A549 (cell line): ENCODE measurements at regions not wholly inside any gene's neighbourhood (a gene's known extent, or its start where the extent isn't known, plus 50 kb on each side); places are given as distances from the start of the nearest gene placed in this dataset.

ENCODE experiments used
- CTCF ChIP-seq: fragments of >200 bp; sonication (Bioruptor Twin); formaldehyde crosslinking; IDR thresholded peaks from 3 replicates; pipeline ENCODE4 v1.5.1; 2016
- EP300 ChIP-seq, 2 experiments: fragments of >200 bp; sonication (Bioruptor Twin); formaldehyde crosslinking; IDR thresholded peaks; 2 replicates in 1 of 2; 3 replicates in 1 of 2; pipeline ENCODE4 v1.6.1; 2016 to 2017
- SMC3 ChIP-seq: fragments of >200 bp; sonication (Bioruptor Twin); formaldehyde crosslinking; IDR thresholded peaks from 3 replicates; pipeline ENCODE4 v1.6.1; 2018; ENCODE audit warnings: inconsistent platforms
- ZNF302 ChIP-seq: fragments of 250-450 bp; sonication (Bioruptor Pico); IDR thresholded peaks from 2 replicates; pipeline ENCODE4 v1.9.0; 2021; ENCODE audit warnings: inconsistent platforms, mild to moderate bottlenecking, moderate library complexity

GRCh38 chr11:23257088-23257487 is 396.8 kb upstream of the CCDC179 start:
- TF ChIP-seq CTCF = no peak
- no peak for TF ChIP-seq SMC3
- no peak for TF ChIP-seq ZNF302 (CRISPR knock-in tag)
- no peak for TF ChIP-seq EP300 (IDR thresholded peaks at IDR 0.05)
